ENCODE measurements at regions not wholly inside any gene's neighbourhood (a gene's known extent, or its start where the extent isn't known, plus 50 kb on each side); places are given as distances from the start of the nearest gene placed in this dataset.

GRCh38 chr6:1047981-1048541 is 263.8 kb upstream of the FOXQ1 start:
- Histone ChIP-seq H3K9me3 (ENCODE audit: control insufficient read depth, low read length) (no peaks in the 10 kb centered on the region), H3K36me3 (ENCODE audit: control insufficient read depth, insufficient read depth, low read length, severe bottlenecking) (no peaks in the 10 kb centered on the region), H3K9ac (ENCODE audit: low read length) (no peak overlapping the region), H3K4me1 (ENCODE audit: control insufficient read depth, insufficient read depth, low read length) (no peaks in the 10 kb centered on the region), H3K4me3 (ENCODE audit: low read length) (no peak overlapping the region), H3K27me3 (replicated peaks; ENCODE audit: control insufficient read depth, insufficient read depth, low read length) (peaks cover 32% of the 10 kb centered on the region)
- no peak for DNase-seq (ENCODE audit: low read depth)

DNA sequence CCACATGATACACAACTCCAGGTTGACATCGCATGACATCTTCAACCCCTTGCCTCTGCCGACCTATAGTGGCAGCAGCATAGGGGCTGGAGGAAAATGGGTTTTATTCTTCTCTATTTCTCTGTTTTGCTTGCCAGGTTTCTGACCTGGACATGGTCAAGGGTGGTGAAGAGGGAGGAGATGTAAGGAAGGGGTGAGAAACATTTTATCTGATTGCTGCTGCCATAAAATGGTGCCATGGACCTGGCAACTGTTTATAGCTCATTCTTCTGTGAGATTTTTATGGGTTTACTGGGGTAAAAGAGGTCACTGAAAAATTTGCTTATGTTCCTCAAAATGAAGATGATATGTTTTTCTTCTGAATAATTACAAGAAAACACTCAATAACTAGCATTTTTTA is 266.7 kb upstream of the FOXQ1 start:
- Histone ChIP-seq H3K36me3 (ENCODE audit: control insufficient read depth, insufficient read depth, low read length, severe bottlenecking) (no peaks in the 10 kb centered on the region), H3K4me3 (ENCODE audit: low read length) (no peak overlapping the region)

DNA sequence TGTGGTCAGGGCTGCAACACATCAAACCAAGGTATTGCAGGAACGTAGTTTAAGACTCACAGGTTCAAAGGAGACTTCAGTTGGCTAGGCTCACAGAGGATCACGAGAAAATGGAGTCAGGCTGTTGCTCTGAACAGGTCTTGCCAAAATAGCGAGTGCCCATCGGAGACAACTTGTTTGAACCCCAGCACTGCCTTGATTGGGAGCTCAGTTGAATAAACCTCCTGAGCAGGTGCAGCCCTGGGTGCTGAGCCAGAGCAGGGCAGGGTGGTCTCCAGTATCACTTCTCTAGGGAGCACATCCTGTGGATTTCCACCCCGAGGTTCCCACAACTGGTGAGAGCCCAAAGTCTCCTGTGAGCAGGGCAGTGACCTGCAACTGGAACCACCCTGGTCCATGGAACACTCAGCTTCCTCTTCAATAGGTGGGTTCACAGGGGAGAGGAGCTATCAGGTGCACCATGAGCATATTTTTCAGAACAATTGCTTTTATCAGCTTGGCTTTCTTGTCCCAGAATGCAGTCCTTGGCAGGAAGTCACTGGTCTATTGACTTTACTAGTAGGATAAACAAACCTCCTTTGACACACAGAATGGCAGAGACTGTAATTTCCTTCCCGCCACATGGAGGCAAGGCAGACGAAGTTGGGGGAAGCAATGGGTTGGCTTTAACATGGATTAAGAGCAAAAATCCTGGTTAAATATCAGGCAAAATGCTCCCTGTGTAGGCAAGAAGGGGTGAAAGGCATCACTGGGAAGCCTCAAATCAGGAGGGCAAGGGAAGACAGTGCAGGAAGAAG is 267.7 kb upstream of the FOXQ1 start:
- Histone ChIP-seq H3K9ac (ENCODE audit: low read length) (no peak overlapping the region), H3K27me3 (replicated peaks; ENCODE audit: control insufficient read depth, insufficient read depth, low read length) (peaks cover 46% of the 10 kb centered on the region), H3K4me3 (ENCODE audit: low read length) (no peak overlapping the region), H3K36me3 (ENCODE audit: control insufficient read depth, insufficient read depth, low read length, severe bottlenecking) (no peaks in the 10 kb centered on the region), H3K4me1 (ENCODE audit: control insufficient read depth, insufficient read depth, low read length) (no peaks in the 10 kb centered on the region), H3K9me3 (ENCODE audit: control insufficient read depth, low read length) (peaks cover 6% of the 10 kb centered on the region)
- DNase-seq (ENCODE audit: low read depth): no peak

More for the DNA sequence above, 266.7 kb upstream of the FOXQ1 start:
- Histone ChIP-seq H3K27me3 (replicated peaks; ENCODE audit: control insufficient read depth, insufficient read depth, low read length) (peaks cover 39% of the 10 kb centered on the region), H3K9ac (ENCODE audit: low read length) (no peak overlapping the region), H3K4me1 (ENCODE audit: control insufficient read depth, insufficient read depth, low read length) (no peaks in the 10 kb centered on the region), H3K9me3 (ENCODE audit: control insufficient read depth, low read length) (peaks cover 6% of the 10 kb centered on the region)
- no peak for DNase-seq (ENCODE audit: low read depth)

GRCh38 chr6:1043458-1043836 is 268.5 kb upstream of the FOXQ1 start:
- Histone ChIP-seq H3K9me3 (ENCODE audit: control insufficient read depth, low read length) (peaks cover 6% of the 10 kb centered on the region), H3K4me3 (ENCODE audit: low read length) (no peak overlapping the region), H3K36me3 (ENCODE audit: control insufficient read depth, insufficient read depth, low read length, severe bottlenecking) (no peaks in the 10 kb centered on the region), H3K4me1 (ENCODE audit: control insufficient read depth, insufficient read depth, low read length) (no peaks in the 10 kb centered on the region), H3K9ac (ENCODE audit: low read length) (no peak overlapping the region), H3K27me3 (replicated peaks; ENCODE audit: control insufficient read depth, insufficient read depth, low read length) (peaks cover 46% of the 10 kb centered on the region)
- no peak for DNase-seq (ENCODE audit: low read depth)

DNA sequence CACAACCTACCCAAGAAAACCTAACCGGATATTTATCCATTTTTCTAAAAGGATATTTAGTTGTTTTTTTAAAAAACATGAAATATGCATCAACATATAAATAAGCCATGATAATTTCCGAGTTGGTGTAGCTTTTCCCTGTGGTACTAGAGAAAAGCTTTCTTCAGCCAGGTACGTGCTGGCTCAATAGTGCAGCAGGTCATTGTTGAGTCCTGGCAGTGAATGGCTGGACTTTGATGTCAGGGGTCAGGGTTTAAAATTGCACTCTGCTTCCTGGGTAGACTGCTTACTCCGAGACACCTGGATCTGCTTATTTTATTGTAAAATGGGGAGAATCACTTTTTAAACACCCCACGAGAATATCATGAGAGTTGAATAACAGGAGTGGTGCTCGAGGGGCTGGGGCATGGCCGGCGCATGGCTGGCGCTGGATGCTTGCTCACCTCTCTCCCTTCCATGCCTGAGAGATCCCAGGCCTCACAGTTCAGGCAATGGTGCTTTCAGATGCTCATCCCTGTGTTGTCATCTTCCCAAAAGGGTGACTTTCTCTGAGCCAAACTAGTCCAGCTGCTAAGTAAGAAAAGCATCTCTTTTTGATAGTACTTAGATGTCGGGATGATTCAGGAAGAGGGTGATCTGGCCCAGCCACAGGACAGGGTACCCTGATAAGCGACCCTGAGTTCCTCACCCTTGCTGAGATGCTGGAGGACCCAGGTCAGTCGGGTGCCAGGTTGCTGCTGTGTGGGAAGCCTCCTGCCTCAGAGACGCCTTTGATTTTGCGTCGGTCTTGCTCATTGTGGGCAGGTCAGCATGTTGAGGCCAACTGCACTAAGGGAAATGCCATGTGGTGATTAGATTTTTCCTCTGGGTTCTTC is 269.1 kb upstream of the FOXQ1 start:
- Histone ChIP-seq H3K27me3 (replicated peaks; ENCODE audit: control insufficient read depth, insufficient read depth, low read length) (peaks cover 44% of the 10 kb centered on the region), H3K9ac (ENCODE audit: low read length) (no peak overlapping the region), H3K4me3 (ENCODE audit: low read length) (no peak overlapping the region), H3K4me1 (ENCODE audit: control insufficient read depth, insufficient read depth, low read length) (no peaks in the 10 kb centered on the region), H3K36me3 (ENCODE audit: control insufficient read depth, insufficient read depth, low read length, severe bottlenecking) (no peaks in the 10 kb centered on the region), H3K9me3 (ENCODE audit: control insufficient read depth, low read length) (peaks cover 6% of the 10 kb centered on the region)
- no peak for DNase-seq (ENCODE audit: low read depth)

DNA sequence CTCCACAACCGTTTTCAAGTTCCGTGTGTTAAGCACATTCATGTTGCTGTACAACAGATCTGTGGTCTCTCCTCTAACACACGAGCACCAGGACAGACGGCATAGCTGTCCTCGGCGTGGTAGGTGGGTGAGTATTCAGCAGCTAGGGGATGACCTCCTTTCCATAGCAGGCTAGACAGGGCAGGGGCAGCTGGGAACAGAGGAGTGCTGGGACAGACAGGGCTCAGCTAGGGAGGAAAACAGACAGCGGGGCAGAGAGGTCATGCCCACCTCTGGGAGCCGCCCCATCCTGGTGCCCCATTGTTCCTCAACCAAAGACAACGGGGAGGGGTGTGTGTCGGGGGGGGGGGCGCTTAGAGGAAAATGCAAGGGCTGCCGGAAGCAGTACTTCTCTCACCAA is 271.5 kb upstream of the FOXQ1 start:
- Histone ChIP-seq H3K4me3 (ENCODE audit: low read length) (no peak overlapping the region), H3K36me3 (ENCODE audit: control insufficient read depth, insufficient read depth, low read length, severe bottlenecking) (no peaks in the 10 kb centered on the region), H3K9me3 (ENCODE audit: control insufficient read depth, low read length) (peaks cover 6% of the 10 kb centered on the region), H3K4me1 (ENCODE audit: control insufficient read depth, insufficient read depth, low read length) (no peaks in the 10 kb centered on the region), H3K9ac (ENCODE audit: low read length) (no peak overlapping the region), H3K27me3 (replicated peaks; ENCODE audit: control insufficient read depth, insufficient read depth, low read length) (peaks cover 35% of the 10 kb centered on the region)
- no peak for DNase-seq (ENCODE audit: low read depth)

DNA sequence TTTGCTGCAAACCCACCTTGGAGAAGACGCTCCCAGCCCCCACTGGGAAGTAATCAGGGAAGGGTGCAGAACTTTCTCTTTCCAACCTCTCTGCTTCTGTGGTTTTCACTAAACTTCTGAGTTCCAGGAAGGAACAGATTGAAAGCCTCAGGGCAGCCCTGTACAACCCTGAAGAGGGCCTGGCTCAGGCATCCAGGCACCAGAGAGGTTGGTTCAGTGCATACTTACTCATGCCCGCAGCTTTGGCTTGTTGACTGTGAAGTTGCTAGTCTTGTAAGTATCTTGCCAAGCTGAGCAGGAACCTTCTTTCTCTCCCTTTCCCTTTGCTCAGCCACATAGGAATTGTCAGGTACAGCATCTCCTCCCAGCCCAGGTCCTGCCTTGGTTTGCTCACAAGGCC is 272.2 kb upstream of the FOXQ1 start:
- no peak for DNase-seq (ENCODE audit: low read depth)
- peaks cover 6% of the 10 kb centered on the region for H3K9me3 ChIP-seq (ENCODE audit: control insufficient read depth, low read length)
- H3K4me3 ChIP-seq (ENCODE audit: low read length): no peak overlapping the region
- H3K9ac ChIP-seq (ENCODE audit: low read length): no peak overlapping the region
- no peaks in the 10 kb centered on the region for H3K36me3 ChIP-seq (ENCODE audit: control insufficient read depth, insufficient read depth, low read length, severe bottlenecking)
- H3K4me1 ChIP-seq (ENCODE audit: control insufficient read depth, insufficient read depth, low read length): no peaks in the 10 kb centered on the region
- peaks cover 29% of the 10 kb centered on the region for H3K27me3 ChIP-seq (replicated peaks; ENCODE audit: control insufficient read depth, insufficient read depth, low read length)

- Histone ChIP-seq H3K27me3 (replicated peaks; ENCODE audit: control insufficient read depth, insufficient read depth, low read length) (peaks cover 25% of the 10 kb centered on the region), H3K9ac (ENCODE audit: low read length) (no peak overlapping the region), H3K4me3 (ENCODE audit: low read length) (no peak overlapping the region), H3K36me3 (ENCODE audit: control insufficient read depth, insufficient read depth, low read length, severe bottlenecking) (no peaks in the 10 kb centered on the region), H3K4me1 (ENCODE audit: control insufficient read depth, insufficient read depth, low read length) (no peaks in the 10 kb centered on the region), H3K9me3 (ENCODE audit: control insufficient read depth, low read length) (peaks cover 6% of the 10 kb centered on the region)
- DNase-seq (ENCODE audit: low read depth): no peak
Observed at GRCh38 chr6:1039191-1039590, 272.7 kb upstream of the FOXQ1 start.

DNA sequence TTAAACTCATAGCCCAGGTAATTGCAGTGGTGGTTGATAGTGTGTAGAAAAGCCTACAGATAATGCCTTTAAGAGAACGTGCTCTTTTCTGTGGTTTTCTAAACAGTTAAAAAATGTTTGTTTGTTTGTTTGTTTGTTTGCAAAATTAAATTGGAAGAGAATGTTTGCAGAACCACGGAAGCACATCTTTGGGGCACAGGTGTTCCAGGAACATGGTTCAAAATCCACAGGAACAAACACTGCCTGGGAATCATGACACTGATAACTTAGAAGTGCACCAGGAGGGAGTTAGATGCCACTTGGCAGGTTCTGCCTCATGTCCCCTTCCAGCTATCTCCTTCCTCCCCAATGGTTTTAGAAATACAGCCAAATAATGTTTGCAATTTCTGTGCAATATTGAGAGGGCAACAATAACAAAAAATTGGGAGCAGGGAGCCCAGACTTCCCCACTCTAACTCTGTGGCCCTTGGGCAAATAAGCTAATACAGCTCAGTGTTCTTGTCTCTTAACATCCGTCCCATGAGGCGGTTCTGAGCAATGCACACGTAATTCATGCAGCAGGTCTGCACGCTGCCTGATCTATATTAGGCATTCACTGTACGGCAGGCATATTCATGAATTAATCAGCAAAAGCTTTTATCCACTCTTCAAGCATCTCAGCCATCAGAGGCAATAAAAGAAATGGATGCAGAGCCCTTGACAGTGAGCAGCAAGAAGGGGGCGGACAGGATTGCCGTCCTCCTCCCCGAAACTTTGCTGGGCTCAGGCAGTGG is 274.3 kb upstream of the FOXQ1 start:
- Histone ChIP-seq H3K4me1 (ENCODE audit: control insufficient read depth, insufficient read depth, low read length) (no peaks in the 10 kb centered on the region), H3K27me3 (replicated peaks; ENCODE audit: control insufficient read depth, insufficient read depth, low read length) (peaks cover 9% of the 10 kb centered on the region), H3K36me3 (ENCODE audit: control insufficient read depth, insufficient read depth, low read length, severe bottlenecking) (no peaks in the 10 kb centered on the region), H3K4me3 (ENCODE audit: low read length) (no peak overlapping the region), H3K9ac (ENCODE audit: low read length) (no peak overlapping the region), H3K9me3 (ENCODE audit: control insufficient read depth, low read length) (peaks cover 6% of the 10 kb centered on the region)
- DNase-seq (ENCODE audit: low read depth): no peak

DNA sequence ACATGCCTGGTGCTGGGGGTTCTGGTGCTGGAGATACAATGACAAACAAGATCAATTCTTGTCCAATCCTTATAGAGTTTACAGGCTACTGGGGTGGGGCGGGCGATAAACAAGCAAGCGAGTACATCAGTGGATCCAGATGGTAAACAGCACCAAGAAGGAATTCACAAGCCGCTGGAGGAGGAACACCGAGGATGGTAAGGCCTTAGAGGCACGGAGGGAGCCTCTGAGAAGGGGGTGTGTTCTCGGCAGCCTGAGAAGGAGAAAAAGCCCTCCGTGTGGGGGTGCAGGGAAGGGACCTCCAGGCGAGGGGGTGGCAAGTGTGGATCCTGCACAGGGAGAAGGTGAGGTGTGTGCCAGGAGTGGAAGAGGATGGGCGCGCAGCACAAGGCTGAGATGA is 276.5 kb upstream of the FOXQ1 start:
- Histone ChIP-seq H3K4me3 (ENCODE audit: low read length) (no peak overlapping the region), H3K36me3 (ENCODE audit: control insufficient read depth, insufficient read depth, low read length, severe bottlenecking) (no peaks in the 10 kb centered on the region), H3K4me1 (ENCODE audit: control insufficient read depth, insufficient read depth, low read length) (no peaks in the 10 kb centered on the region), H3K27me3 (replicated peaks; ENCODE audit: control insufficient read depth, insufficient read depth, low read length) (peaks cover 7% of the 10 kb centered on the region), H3K9me3 (ENCODE audit: control insufficient read depth, low read length) (no peaks in the 10 kb centered on the region), H3K9ac (ENCODE audit: low read length) (no peak overlapping the region)
- DNase-seq (ENCODE audit: low read depth): no peak

- Histone ChIP-seq H3K27me3 (replicated peaks; ENCODE audit: control insufficient read depth, insufficient read depth, low read length) (no peaks in the 10 kb centered on the region), H3K4me3 (ENCODE audit: low read length) (no peak overlapping the region), H3K4me1 (ENCODE audit: control insufficient read depth, insufficient read depth, low read length) (peaks cover 6% of the 10 kb centered on the region), H3K36me3 (ENCODE audit: control insufficient read depth, insufficient read depth, low read length, severe bottlenecking) (no peaks in the 10 kb centered on the region), H3K9me3 (ENCODE audit: control insufficient read depth, low read length) (no peaks in the 10 kb centered on the region), H3K9ac (ENCODE audit: low read length) (no peak overlapping the region)
- no peak for DNase-seq (ENCODE audit: low read depth)
Observed at GRCh38 chr6:1031720-1032119, 280.2 kb upstream of the FOXQ1 start.
